Ecto neural progenitor cell (in vitro differentiated cells): ENCODE measurements at regions not wholly inside any gene's neighbourhood (a gene's known extent, or its start where the extent isn't known, plus 50 kb on each side); places are given as distances from the start of the nearest gene placed in this dataset.

ENCODE experiments used
- DNase-seq: peaks from one replicate; pipeline ENCODE4 v3.0.0-alpha.2; 2018; ENCODE audit warnings: low spot score

DNA sequence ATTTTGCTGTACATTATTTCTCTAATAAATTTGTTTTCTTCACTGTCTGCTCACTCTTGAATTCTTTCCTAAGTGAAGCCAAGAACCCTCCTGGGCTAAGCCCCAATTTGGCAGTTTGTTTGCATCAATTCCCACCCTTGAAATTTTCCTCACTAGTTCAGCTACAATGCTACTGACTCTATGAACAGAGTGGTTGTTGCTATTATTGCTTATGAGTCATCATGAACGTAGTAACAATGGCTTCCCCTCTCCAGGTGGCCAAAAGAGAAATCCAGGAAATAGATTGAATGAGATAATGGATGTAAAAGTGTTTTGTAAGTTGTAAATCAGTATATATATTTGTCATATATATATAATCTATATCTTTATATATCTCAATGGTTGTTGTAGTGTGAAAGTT, 193.0 kb downstream of the URB2 start:
- no peak for DNase-seq

DNA sequence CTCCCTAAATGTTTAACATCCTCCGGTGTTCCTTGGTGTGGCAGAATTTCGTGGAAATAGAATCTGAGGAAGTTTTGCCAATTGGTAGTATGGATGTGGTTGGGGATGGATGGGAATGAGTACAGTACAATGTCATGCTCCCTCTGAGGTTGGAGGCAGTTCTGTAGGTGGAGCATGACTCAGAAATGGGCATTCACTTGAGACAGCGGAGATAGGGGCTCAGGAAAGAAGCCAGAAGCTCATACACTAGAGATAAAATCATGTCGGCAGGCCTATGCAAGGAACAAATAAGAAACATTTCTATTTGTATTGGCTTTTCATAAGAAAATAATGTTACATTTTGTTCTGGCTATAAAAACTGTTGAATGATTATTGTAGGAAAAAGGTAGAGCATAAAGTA, 196.0 kb downstream of the URB2 start:
- no peak for DNase-seq

DNA sequence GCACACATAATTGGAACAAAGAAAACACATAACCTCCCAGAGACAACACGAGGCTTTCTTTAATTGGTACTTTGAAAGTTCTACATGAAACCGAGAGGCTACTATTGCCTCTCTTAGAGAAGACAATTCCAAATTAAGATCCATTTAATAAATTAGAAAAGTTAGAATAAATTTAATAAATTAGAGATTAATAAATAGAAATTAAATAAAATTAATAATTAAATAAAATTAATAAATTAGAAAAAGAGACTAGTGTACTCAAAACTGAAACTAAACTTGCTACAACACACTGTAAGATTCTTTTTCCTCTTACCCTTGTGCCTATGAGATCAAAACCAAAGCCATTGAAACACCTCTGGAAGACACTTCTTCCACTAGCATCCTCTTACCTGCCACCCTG, 199.0 kb downstream of the URB2 start:
- no peak for DNase-seq

DNA sequence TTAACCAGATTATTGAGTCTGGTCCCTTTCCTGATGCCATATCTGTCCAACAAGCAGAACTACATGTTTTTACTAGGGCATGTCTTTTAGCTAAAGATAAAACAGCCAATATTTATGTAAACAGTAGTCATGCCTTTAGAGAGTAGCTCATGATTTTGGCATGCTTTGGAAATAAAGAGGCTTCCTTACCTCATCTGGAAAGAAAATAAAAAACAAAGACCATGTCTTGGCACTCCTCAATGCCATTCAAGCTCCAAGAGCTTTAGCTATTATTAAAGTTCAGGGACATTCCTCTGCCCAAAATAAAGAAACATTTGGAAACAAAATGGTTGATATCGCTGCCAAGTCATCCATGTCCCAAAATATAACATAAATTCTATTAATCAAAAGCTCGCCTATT, 202.4 kb downstream of the URB2 start:
- DNase-seq = no peak

DNA sequence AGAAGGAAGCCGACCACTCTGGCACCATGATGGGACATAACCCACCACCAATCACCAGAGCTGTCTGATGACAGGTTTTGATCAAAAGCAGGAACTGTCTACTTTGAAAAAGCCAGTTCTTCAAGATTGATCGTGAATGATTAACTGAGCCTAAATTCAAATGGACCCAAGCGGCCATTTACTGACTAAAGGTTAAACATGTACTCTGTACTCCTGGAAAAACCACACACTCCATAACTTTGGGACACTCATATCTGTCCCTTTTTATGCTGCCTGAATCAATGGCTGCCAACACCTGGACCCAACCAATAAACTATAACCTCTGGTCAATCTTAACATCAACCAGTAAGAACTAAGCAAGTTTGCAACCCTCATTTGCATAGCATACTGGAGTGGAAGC, 206.6 kb downstream of the URB2 start:
- no peak for DNase-seq

DNA sequence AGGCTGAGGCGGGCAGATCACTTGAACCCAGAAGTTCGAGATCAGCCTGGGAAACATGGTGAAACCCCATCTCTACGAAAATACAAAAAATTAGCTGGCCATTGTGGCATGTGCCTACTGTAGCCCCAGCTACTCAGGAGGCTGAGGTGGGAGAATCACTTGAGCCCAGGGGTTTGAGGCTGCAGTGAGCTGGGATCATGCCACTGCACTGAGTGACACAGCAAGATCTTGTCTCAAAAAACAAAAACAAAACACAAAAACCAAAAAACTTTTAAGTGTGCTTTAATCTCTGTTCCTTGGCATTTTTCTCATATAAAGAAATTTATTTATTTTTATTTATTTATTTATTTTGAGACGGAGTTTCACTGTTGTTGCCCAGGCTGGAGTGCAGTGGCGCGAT, 208.2 kb downstream of the URB2 start:
- DNase-seq = no peak

DNA sequence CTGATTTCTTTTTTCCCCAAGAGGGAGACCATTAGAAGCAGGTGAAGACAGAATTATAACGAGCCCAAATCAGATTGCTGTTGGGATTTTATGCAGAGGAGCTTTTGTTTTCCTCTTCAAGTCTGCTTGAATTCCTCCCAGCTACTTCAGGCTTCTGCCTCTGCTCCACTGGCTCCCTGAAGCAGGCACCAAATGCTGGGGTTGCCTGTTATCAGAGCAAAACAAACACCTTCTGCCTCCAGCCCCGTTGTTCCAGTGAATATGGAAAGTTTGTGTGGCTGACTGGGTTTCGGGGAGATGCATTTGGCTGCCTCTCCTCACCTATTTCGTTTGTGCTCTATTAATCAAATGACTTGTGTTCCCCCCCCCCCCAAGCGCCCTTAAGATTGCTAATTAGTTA, 209.2 kb downstream of the URB2 start:
- no peak for DNase-seq

DNA sequence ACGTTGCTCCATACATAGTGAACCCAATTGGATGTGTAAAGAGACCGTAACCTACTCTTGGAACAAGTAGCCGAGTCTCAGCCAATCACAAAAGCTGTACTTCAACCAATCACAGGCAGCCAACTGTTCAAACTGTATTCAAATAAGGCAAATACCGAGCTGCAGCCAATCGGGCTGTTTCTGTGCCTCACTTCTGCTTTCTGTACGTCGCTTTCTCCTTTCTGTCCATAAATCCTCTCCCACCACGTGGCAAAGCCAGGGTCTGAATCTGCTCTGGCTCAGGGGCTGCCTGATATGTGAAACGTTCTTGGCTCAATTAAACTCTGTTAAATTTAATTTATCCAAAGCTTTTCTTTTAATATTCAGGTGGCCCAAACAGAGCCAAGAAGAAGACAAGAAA, 210.3 kb downstream of the URB2 start:
- no peak for DNase-seq

DNA sequence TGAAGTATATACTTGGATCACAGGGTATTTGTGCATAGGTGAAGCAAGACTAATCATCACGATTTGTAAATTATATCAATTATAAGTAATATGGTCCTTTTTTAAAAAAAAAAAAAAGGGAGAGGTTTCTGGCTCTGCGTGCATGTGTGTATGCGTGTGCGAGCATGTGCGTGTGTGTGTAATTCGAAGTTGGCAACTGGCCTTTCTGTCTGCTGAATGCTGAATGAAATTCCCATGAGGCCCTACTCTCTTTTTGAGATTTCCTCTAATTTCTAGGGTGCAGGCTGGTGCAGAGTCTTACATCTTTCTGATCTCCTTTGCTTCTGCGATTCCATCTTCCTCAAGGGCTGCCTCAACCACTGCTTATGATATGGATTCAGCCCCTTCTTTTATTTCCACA, 212.2 kb downstream of the URB2 start:
- no peak for DNase-seq

DNA sequence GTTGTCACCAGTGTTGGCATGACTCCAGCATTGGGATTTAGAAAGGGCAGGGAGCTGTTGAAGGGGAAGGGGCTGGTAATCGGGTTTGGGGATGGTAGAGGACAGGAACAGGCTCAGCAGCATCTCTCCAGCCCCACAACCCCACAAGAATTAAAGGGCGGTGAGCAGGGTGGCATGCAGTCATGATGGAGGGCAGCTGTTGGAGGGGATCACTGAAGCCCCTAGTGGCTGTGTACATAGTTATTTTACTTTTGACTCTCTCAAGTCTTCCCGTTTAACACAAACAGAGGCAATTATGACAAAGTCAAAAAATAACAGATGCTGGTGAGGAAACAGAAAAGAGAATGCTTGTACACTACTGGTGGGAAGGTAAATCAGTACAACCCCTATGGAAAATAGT, 213.8 kb downstream of the URB2 start:
- no peak for DNase-seq

DNA sequence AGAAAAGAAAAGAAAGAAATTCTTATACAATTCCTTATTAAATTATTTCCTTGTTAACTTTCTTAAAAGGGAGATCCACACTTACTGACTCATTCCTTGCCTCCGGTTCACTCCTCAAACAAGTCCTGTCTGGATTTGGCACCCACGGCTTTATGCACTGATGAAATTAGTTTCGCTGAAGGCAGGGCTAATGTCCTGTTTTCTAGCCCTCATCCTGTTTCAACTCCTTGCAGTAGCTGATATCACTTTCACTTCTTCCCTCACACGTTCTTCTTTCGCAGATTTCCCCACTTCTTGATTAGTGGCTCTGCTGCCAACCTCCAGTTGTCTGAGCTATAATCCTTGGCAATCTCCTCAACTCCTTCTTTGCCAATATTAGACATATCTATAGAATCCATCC, 215.2 kb downstream of the URB2 start:
- no peak for DNase-seq

DNA sequence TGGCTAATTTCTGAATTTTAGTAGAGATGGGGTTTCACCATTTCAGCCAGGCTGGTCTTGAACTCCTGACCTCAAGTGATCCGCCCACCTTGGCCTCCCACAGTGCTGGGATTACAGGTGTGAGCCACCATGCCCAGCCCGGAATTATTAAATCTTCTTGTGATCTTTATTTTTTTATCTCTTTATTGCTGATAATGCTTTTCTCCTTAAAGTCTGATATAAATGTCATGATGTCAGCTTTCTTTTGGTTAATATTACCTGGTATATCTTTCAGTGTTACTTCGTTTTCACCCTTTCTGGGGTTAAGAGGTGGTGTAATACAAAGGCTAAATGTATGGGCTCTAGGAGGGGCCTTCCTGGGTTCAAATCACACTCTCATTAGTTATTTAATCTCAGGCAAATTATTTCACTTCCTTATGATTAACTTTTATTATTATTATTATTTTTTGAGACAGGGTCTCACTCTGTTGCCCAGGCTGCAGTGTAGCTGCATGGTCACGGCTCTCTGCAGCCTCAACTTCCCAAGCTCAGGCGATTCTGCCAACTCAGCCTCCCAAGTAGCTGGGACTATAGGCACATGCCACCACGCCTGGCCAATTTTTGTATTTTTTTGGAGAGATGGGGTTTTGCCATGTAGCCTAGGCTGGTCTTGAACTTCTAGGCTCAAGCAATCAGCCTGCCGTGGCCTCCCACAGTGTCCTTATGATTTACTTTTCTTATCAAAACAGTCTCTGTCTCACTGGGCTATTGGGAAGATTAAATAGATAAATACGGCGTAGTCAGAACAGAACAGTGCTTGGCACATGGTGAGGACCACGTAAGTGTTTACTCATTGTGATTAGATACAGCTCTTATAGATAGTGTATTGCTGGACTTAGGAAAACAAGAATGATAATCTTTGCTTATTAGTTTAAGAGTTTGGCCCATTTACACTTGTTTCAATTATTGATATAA, 216.5 kb downstream of the URB2 start:
- no peak for DNase-seq

DNA sequence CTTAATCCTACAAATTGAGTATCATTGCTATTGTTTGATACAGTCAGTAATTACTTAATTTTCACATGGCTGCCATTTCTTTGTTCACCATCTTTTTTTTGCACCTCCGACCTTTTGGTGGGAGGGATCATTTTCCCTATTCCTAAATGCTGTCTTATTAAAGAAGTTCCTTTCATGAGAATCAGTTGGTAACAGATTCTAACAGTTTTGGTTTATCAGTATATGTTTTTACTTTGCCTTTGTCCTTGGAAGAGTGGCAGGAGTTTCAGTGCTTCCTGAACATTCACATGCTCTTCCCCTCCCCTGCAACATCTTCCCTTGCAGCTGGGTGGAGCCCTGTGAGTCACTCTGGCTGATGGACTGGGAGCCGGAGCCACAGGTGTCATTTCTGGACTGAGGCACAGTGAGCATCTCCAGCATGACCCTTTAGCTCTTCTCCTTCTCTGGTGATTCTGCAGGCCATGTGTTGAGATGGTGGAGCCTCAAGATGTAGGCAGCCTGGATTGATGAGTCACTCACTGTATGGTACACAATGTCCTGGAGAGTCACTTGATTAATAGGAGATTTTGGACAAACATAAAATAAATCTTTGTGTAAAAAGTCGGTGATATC, 217.7 kb downstream of the URB2 start:
- DNase-seq = no peak

DNA sequence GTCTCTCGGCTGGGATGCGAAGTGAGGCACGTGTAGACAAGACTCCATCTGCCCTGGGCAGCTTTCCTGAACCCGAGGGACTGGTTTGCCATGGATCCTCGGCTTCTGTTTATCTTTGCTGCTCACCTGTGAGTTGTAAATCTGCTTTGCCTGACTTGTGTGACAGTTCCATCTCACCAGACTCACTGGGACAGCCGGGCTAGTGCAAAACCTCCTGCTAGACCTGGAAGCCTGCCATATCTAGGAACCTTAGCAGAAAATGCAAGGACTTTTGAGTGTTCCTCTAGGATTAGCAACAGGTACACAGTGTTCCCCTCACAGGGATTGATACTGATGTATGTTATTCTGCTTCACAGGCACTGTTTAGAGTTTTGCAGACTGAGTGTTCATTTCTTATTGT, 218.6 kb downstream of the URB2 start:
- DNase-seq = no peak

DNA sequence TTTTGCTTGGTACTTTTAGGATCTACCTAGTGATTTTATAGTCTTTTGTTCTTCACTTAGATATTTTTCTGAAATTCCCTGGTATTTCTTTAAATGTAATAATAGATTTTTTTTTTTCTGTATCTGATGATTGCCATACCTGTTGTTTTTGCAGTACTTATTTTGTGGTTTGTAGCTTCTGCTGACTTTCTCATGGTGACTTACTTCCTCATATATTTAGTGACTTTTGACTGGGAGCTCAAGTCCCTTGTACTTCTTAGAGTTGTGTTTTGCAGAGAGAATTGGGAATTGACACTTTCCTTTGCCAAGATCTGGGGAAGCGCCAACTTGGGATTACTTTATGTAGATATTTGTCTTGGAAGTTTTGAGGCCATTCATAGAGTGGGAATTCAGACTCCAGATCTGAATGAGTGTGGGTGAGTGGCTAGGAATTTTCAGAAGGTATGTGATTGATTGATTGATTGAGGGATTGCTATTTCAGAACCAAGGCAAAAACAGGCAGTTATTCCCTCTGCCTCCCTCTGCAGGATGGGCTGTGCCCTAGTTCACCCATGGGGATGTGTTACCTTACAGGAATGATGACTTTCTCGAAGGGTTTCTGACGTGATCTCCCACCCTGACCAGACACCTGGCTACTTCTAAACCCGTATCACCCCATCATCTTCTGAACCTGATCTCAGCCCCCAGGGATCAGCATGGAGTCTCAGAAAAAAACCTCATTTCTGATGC, 219.5 kb downstream of the URB2 start:
- no peak for DNase-seq

DNA sequence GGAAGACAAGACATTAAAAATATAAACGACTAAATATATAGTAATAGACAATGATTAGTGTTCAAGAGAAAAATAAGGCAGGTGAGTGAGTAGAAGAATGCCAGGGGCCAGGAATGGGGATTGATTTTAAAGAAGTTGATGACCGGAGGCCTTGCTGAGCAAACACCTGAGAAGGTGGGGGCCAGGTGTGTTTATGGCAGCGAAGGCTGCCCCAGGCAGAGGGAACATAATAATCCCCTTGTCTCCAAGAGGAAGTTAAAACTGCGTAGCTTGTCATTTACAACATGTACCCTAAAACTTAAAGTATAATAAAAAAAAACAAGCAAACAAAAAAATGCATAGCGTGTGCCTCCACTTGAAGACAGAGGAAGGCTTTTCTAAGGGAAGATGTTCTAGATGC, 220.3 kb downstream of the URB2 start:
- DNase-seq = no peak

DNA sequence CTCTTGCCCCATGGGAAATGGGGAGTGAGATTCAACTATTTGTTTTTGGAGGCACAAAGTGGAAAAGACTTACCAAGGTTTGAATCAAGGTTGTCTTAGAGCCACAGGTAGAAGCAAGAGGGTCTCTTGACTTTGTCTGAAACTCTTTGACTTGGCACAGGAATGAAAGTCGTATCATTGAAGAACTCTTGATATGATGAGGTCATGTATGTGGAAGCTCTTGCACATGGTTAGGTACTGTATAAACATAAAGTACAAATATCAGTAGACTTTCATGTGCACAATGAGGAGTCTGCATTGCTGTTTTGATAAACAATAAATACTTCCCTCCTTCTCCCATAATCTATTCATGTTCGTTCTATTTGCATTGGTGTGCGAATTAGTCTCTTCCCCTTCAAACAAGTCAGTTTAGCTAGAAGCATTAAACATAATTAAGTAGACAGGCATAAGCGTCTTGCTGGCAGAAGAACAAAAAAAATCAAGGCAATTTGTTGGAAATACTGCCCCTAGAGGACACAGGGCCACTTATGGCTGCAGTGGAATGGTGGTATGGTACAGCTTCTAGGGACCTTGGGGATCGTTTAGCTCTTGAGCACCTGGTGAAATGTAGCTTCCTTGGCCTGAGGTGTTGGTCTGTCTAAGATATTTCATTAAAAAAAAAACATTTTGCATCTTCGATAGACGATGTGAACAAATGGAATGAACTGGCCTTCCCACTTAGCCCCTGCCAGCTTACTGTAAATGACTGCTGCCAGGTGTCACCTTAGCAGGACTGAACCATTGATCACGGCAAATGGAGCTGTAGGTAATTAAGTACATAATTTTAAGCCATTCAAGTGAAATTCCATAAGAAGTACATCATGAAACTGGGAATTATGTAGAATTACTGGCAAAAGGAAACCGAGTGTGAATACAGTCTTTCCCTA, 218.0 kb upstream of the GALNT2 start:
- no peak for DNase-seq

DNA sequence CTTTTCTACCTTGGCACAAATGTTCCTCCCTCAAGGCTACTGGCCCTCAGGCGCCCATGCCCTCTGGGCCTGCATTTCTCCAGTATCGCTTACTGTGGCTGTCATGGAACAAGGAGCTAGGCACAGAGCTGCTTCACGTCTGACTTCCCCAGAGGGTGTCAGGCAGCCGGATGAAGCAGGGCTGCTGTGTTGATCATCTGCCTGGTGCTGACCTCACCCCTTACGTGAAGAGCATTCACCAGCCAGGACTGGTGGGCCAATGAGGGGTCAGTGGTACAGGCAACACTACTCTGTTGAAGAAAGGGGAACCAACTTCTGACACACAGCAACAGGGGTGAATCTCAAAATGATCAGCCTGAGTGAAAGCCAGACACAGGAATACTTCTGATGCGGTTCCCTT, 215.5 kb upstream of the GALNT2 start:
- DNase-seq = no peak

DNA sequence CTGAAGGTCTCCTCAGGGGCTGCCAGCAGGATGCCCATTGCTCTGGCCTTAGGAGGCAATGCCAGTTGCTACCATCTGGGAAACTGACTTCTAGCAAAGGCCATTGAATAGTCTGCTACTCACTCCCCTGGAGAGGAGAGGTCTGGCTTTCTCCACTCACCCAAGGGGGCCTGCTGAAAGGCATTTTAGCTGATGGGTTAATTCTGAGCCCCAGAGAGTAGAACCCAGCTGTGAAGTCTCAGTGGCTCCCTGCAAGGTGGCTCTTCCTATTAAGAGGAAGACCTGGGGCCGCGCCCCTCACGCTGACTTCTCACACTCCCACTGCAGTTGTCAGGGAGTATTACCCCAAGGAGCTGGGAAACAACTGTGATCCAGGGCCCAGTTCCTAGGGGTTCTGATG, 213.3 kb upstream of the GALNT2 start:
- DNase-seq = no peak

DNA sequence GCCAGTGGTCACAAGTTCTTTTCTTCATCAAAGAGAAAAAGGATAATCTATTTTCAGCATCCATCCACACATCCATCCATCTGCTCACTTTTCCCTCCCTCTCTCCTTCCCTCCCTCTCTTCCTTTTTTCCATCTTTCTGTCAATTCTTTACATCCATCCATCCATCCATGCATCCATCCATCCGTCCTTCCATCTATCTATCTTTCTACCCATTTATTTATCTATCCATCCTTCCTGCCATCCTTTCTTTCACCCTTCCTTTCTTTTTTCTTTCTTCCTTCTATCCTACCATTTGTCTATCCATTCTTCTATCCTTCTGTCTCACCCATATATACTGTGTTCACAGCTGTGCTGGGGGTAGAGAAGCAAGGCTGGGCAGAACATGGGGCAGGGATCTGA, 212.4 kb upstream of the GALNT2 start:
- no peak for DNase-seq

DNA sequence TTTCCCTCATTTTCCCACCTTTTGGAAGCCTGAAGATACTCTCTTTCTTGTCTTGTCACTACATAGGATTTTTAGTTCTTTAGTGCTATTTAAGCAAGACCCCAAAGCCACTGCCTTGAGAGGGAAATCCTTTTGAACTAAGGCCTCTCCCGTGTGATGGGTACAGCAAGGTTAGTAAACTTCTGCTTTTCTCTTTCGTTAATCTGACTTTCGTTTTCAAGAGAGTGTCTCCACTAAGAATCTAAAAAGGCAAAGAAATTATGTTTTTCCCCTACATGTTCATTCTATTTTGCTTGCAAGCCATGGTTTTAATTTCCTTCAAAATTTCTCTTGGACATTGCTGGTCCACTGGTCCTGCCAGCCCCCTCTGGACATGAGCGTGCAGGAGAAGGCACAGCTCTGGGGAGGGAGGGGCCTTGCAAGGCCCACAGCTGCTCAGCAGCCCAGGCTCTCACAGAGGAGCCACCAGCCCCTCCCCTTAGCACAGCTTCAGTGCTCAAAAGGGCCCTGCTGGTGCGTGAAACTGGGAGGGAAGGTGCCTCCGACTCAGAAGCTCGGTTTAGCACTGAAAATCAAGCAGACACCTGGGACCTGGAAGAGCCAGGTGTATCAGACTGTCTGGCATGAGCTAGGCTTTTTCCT, 210.9 kb upstream of the GALNT2 start:
- no peak for DNase-seq

DNA sequence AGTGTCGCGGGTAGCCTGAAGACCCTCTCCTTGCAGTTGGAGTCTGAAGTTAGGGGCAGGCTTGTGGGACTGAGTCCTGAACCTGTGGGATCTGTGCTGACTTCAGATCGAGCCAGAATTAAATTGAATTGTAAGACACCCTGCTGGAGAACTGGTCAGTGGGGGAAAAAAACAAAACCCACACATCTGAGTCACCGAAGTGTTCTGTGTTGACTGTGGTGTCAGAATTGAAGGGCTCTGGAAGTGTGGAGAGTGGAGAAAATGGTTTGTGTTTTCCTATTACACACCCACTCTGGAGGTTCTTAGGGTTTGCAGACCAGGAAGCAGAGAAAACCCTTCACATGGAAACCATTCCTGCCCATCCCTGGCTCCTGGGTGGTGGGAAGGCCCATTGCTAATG, 209.5 kb upstream of the GALNT2 start:
- DNase-seq = no peak
